ENCODE measurements at regions not wholly inside any gene's neighbourhood (a gene's known extent, or its start where the extent isn't known, plus 50 kb on each side); places are given as distances from the start of the nearest gene placed in this dataset.

- in situ Hi-C loops (cut with HindIII; ENCODE audit: low sequenced_read_pairs), result no loop called here
- no peak for TF ChIP-seq CTCF (IDR thresholded peaks at IDR 0.05; ENCODE audit: low read depth, low read length, missing control alignments)
- DNase-seq (ENCODE audit: low read depth), result no peak
- no peak overlapping the region for H3K4me3 ChIP-seq (ENCODE audit: low read depth, low read length)
These were observed 85.8 kb upstream of the HPCAL1 start for GRCh38 chr2:10216677-10217488.

- TF ChIP-seq CTCF (IDR thresholded peaks at IDR 0.05; ENCODE audit: low read depth, low read length, missing control alignments), result no peak
- in situ Hi-C loops (cut with HindIII; ENCODE audit: low sequenced_read_pairs), result no loop called here
- no peak for DNase-seq (ENCODE audit: low read depth)
These were observed 84.9 kb upstream of the HPCAL1 start for GRCh38 chr2:10217489-10218435.

GRCh38 chr2:10220045-10220901, 82.4 kb upstream of the HPCAL1 start:
- TF ChIP-seq CTCF (IDR thresholded peaks at IDR 0.05; ENCODE audit: low read depth, low read length, missing control alignments), result no peak
- in situ Hi-C loops (cut with HindIII; ENCODE audit: low sequenced_read_pairs), result no loop called here
- DNase-seq (ENCODE audit: low read depth), result no peak
- no peak overlapping the region for H3K4me3 ChIP-seq (ENCODE audit: low read depth, low read length)

More at GRCh38 chr2:10217489-10218435, 84.9 kb upstream of the HPCAL1 start:
- no peak overlapping the region for H3K4me3 ChIP-seq (ENCODE audit: low read depth, low read length)

- TF ChIP-seq CTCF (IDR thresholded peaks at IDR 0.05; ENCODE audit: low read depth, low read length, missing control alignments), result no peak
- no peak for DNase-seq (ENCODE audit: low read depth)
- H3K4me3 ChIP-seq (ENCODE audit: low read depth, low read length), result no peak overlapping the region
- in situ Hi-C loops (cut with HindIII; ENCODE audit: low sequenced_read_pairs), result no loop called here
These were observed 81.8 kb upstream of the HPCAL1 start for GRCh38 chr2:10220902-10221391.

GRCh38 chr2:10221443-10221842, 81.3 kb upstream of the HPCAL1 start:
- in situ Hi-C loops (cut with HindIII; ENCODE audit: low sequenced_read_pairs), result no loop called here
- no peak overlapping the region for H3K4me3 ChIP-seq (ENCODE audit: low read depth, low read length)
- DNase-seq (ENCODE audit: low read depth), result no peak
- TF ChIP-seq CTCF (IDR thresholded peaks at IDR 0.05; ENCODE audit: low read depth, low read length, missing control alignments), result no peak
